Small intestine (tissue), 7 donors: ENCODE measurements at regions not wholly inside any gene's neighbourhood (a gene's known extent, or its start where the extent isn't known, plus 50 kb on each side); places are given as distances from the start of the nearest gene placed in this dataset.
A peak's percentile ranks its signal among the peaks of the same experiment; 100 is the strongest.

Experiments
- DNase-seq, 2 donors: peaks; one replicate each; pipeline versions ENCODE4 v3.0.0 to v3.0.0-alpha.2; 2013
- FAIRE-seq: peaks from 2 replicates; lab custom pipeline; 2012; peaks lifted over from hg19 to GRCh38; lab: Jason Lieb, UNC
- H3K27ac ChIP-seq, 3 donors: one replicate each; pipeline ENCODE4 v1.5.1; 2013; ENCODE audit warnings: low read length in 2 of 3, mild to moderate bottlenecking in 2 of 3, control low read depth in 1 of 3, inconsistent platforms in 1 of 3, low read depth in 1 of 3, moderate library complexity in 1 of 3
- H3K27me3 ChIP-seq, 3 donors: one replicate each; pipeline ENCODE4 v1.6.1; 2013; ENCODE audit warnings: low read length in 3 of 3, inconsistent platforms in 1 of 3; ENCODE audit not compliant: control insufficient read depth in 3 of 3, insufficient read depth in 3 of 3
- H3K36me3 ChIP-seq, 3 donors: one replicate each; pipeline ENCODE4 v1.6.1; 2013; ENCODE audit warnings: low read length in 3 of 3, inconsistent platforms in 1 of 3, low read depth in 1 of 3, mild to moderate bottlenecking in 1 of 3, moderate library complexity in 1 of 3; ENCODE audit not compliant: control insufficient read depth in 3 of 3, insufficient read depth in 2 of 3
- H3K4me1 ChIP-seq, 3 donors: one replicate each; pipeline ENCODE4 v1.6.1; 2013; ENCODE audit warnings: low read length in 2 of 3, inconsistent platforms in 1 of 3, low read depth in 1 of 3, mild to moderate bottlenecking in 1 of 3, moderate library complexity in 1 of 3; ENCODE audit not compliant: control insufficient read depth in 3 of 3, insufficient read depth in 2 of 3
- H3K4me3 ChIP-seq, 3 donors: one replicate each; pipeline ENCODE4 v1.5.1; 2013; ENCODE audit warnings: low read length in 3 of 3, control low read depth in 1 of 3, inconsistent platforms in 1 of 3, low read depth in 1 of 3, mild to moderate bottlenecking in 1 of 3, moderate library complexity in 1 of 3
- H3K9me3 ChIP-seq, 2 donors: one replicate each; pipeline ENCODE4 v1.6.1; 2013; ENCODE audit warnings: low read depth in 1 of 2, low read length in 1 of 2; ENCODE audit not compliant: control insufficient read depth in 2 of 2, insufficient read depth in 1 of 2
- WGBS, 3 donors: extraction: QIAGEN DNeasy Blood & Tissue Kit; methylation state at CpG; one replicate each; pipeline ENCODE4 v1.1.7; 2013; 5-methylcytosine and 5-hydroxymethylcytosine counted together
- donor health status: healthy with polysubstance abuse.
- donor health status: control.
- donor health status: control.
- donor health status: Bipolar disorder and iron deficiency.
- donor health status: healthy.

GRCh38 chr6:23320471-23321015 lies 751.2 kb downstream of the HDGFL1 start:
- no peak for FAIRE-seq
- WGBS, 3 donors, result 80 to 87% (median 81%) methylated on average over 2 of the region's 2 CpGs
- no peaks in the 10 kb centered on the region for H3K36me3 ChIP-seq
- no peak for DNase-seq
- H3K27ac ChIP-seq, result no peak overlapping the region
- no peaks in the 10 kb centered on the region for H3K27me3 ChIP-seq
- H3K9me3 ChIP-seq, result no peaks in the 10 kb centered on the region
- no peak overlapping the region for H3K4me3 ChIP-seq
- no peaks in the 10 kb centered on the region for H3K4me1 ChIP-seq

- no peak overlapping the region for H3K27ac ChIP-seq
- WGBS, 3 donors, result 72 to 73% (median 72%) methylated on average over 4 of the region's 4 CpGs
- no peaks in the 10 kb centered on the region for H3K27me3 ChIP-seq
- no peak overlapping the region for H3K4me3 ChIP-seq
- H3K36me3 ChIP-seq, result no peaks in the 10 kb centered on the region
- no peaks in the 10 kb centered on the region for H3K9me3 ChIP-seq
- DNase-seq (no peak), FAIRE-seq (no peak)
- H3K4me1 ChIP-seq, result no peaks in the 10 kb centered on the region
Observed at GRCh38 chr6:23323897-23324296, 754.5 kb downstream of the HDGFL1 start.

GRCh38 chr6:23325065-23325464 lies 755.7 kb downstream of the HDGFL1 start:
- no peak overlapping the region for H3K27ac ChIP-seq
- WGBS, 3 donors, result 78 to 81% (median 79%) methylated on average over 3 of the region's 3 CpGs

GRCh38 chr6:23327621-23328020 lies 758.3 kb downstream of the HDGFL1 start:
- no peak for DNase-seq
- Histone ChIP-seq H3K27me3 (no peaks in the 10 kb centered on the region), H3K36me3 (no peaks in the 10 kb centered on the region), H3K9me3 (no peaks in the 10 kb centered on the region), H3K27ac (no peak overlapping the region), H3K4me3 (no peak overlapping the region), H3K4me1 (no peaks in the 10 kb centered on the region)
- no peak for FAIRE-seq
- 89 to 97% (median 95%) methylated on average over 1 of the region's 1 CpG for WGBS, 3 donors

More at GRCh38 chr6:23325065-23325464, 755.7 kb downstream of the HDGFL1 start:
- Histone ChIP-seq H3K4me3 (no peak overlapping the region), H3K9me3 (no peaks in the 10 kb centered on the region), H3K4me1 (no peaks in the 10 kb centered on the region), H3K36me3 (no peaks in the 10 kb centered on the region), H3K27me3 (no peaks in the 10 kb centered on the region)
- no peak for FAIRE-seq
- DNase-seq, result no peak

- Histone ChIP-seq H3K4me1 (no peaks in the 10 kb centered on the region), H3K9me3 (no peaks in the 10 kb centered on the region), H3K27me3 (no peaks in the 10 kb centered on the region), H3K4me3 (no peak overlapping the region), H3K27ac (no peak overlapping the region), H3K36me3 (no peaks in the 10 kb centered on the region)
- DNase-seq (no peak), FAIRE-seq (no peak)
- 39 to 71% (median 43%) methylated on average over 1 of the region's 1 CpG for WGBS, 3 donors
Observed at GRCh38 chr6:23329086-23329485, 759.7 kb downstream of the HDGFL1 start.

- no peaks in the 10 kb centered on the region for H3K27me3 ChIP-seq
- DNase-seq, result no peak
Observed at GRCh38 chr6:23330632-23331031, 761.3 kb downstream of the HDGFL1 start.

GRCh38 chr6:23334360-23334759 lies 765.0 kb downstream of the HDGFL1 start:
- no peak overlapping the region for H3K4me3 ChIP-seq
- no peaks in the 10 kb centered on the region for H3K9me3 ChIP-seq
- H3K27me3 ChIP-seq, result no peaks in the 10 kb centered on the region
- FAIRE-seq, result no peak
- DNase-seq, result no peak
- no peaks in the 10 kb centered on the region for H3K4me1 ChIP-seq
- no peak overlapping the region for H3K27ac ChIP-seq
- H3K36me3 ChIP-seq, result no peaks in the 10 kb centered on the region
- WGBS, 3 donors, result 57 to 71% (median 63%) methylated on average over 5 of the region's 5 CpGs

More at GRCh38 chr6:23330632-23331031, 761.3 kb downstream of the HDGFL1 start:
- H3K27ac ChIP-seq, result no peak overlapping the region
- no peaks in the 10 kb centered on the region for H3K36me3 ChIP-seq
- H3K4me1 ChIP-seq, result no peaks in the 10 kb centered on the region
- FAIRE-seq, result no peak
- no peaks in the 10 kb centered on the region for H3K9me3 ChIP-seq
- no peak overlapping the region for H3K4me3 ChIP-seq
- WGBS, 3 donors, result 84 to 91% (median 85%) methylated on average over 3 of the region's 3 CpGs

- DNase-seq (no peak), FAIRE-seq (no peak)
- H3K27ac ChIP-seq, result no peak overlapping the region
- H3K4me3 ChIP-seq, result no peak overlapping the region
- H3K36me3 ChIP-seq, result no peaks in the 10 kb centered on the region
- WGBS, 3 donors, result 89 to 91% (median 90%) methylated on average over 2 of the region's 2 CpGs
- H3K27me3 ChIP-seq, result no peaks in the 10 kb centered on the region
- H3K9me3 ChIP-seq, result no peaks in the 10 kb centered on the region
- no peaks in the 10 kb centered on the region for H3K4me1 ChIP-seq
Observed at GRCh38 chr6:23335894-23336293, 766.5 kb downstream of the HDGFL1 start.

- Histone ChIP-seq H3K27ac (no peak overlapping the region), H3K4me1 (no peaks in the 10 kb centered on the region), H3K9me3 (no peaks in the 10 kb centered on the region), H3K4me3 (no peak overlapping the region), H3K27me3 (no peaks in the 10 kb centered on the region), H3K36me3 (no peaks in the 10 kb centered on the region)
- WGBS, 3 donors, result 73 to 84% (median 78%) methylated on average over 3 of the region's 3 CpGs
- no peak for FAIRE-seq
- peak in 1 of 2 donors; percentile 21 for DNase-seq
Observed at GRCh38 chr6:23339268-23339667, 769.9 kb downstream of the HDGFL1 start.
